OCI-LY7 (cell line): ENCODE measurements at regions not wholly inside any gene's neighbourhood (a gene's known extent, or its start where the extent isn't known, plus 50 kb on each side); places are given as distances from the start of the nearest gene placed in this dataset.

Experiments
- CTCF ChIP-seq: fragments of 200-600 bp; sonication (generic); conservative IDR thresholded peaks from 2 replicates; pipeline ENCODE4 v1.5.1; 2014; ENCODE audit warnings: mild to moderate bottlenecking, antibody characterized with exemption, low read length, moderate library complexity, mixed read lengths
- EZH2phosphoT487 ChIP-seq: fragments of 200-600 bp; sonication (generic); IDR thresholded peaks from 2 replicates; pipeline ENCODE4 v1.6.1; 2018; ENCODE audit warnings: low read depth, borderline replicate concordance, mild to moderate bottlenecking, mixed run types, antibody characterized with exemption, low read length, moderate library complexity, mixed read lengths

- TF ChIP-seq CTCF = no peak
- no peak for TF ChIP-seq EZH2phosphoT487
Observed at GRCh38 chr4:125679989-125680388, 365.2 kb downstream of the FAT4 start.
